Adrenal gland (tissue), 5 donors: ENCODE measurements at regions not wholly inside any gene's neighbourhood (a gene's known extent, or its start where the extent isn't known, plus 50 kb on each side); places are given as distances from the start of the nearest gene placed in this dataset.

Source experiments
- POLR2A ChIP-seq, 2 donors: fragments of 450-650 bp; IDR thresholded peaks; one replicate each; pipeline ENCODE4 v1.6.1; 2017; ENCODE audit warnings: antibody characterized with exemption in 2 of 2, mild to moderate bottlenecking in 2 of 2, moderate library complexity in 1 of 2
- TF ChIP-seq, protein P1 (sequence below), 6 experiments: fragments of 450-650 bp in 4 of 6; fragments of 200-600 bp in 2 of 6; sonication (generic) in 1 of 6; IDR thresholded peaks; 1 replicate in 5 of 6; 2 replicates in 1 of 6; pipeline versions ENCODE4 v1.5.1 to v1.8.0; 2016 to 2021; ENCODE audit warnings: antibody characterized with exemption in 6 of 6, mild to moderate bottlenecking in 2 of 6, moderate library complexity in 1 of 6
- donor health status: DM: no; HTN: no; CAD: no.

DNA sequence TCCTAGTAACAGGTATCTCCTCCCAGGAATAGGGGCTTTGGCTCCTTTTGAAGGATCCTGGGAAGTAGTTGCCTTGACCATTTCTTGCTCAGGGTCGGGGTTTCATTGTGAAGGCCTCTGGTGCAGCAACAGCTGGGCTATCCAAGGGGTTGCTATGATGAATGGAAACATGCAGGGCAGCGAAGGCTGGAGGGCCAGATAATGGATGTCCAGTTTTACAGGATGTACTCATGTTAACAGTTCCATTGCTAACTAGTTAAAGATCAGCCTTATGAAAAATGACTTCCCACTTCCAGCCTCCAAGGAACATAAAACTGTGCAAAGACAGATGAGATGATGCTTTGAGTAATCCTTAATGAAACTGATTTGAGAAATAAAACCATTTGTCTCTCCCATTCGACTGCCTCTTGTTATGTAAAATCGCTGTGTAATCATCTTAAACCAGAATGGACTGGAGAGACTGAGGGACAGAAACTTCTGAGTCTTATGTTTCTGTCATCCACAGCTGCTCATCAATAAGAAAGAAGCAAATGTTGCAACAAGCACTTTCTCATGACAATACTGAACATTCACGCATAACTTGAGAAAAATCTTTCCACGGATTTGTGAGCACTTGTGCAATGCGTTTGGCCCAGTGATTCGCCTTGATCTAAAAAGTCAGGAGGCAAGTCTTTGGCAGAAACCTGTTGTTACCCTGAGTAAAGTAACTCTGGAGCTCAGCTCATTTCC lies 473.5 kb upstream of the RGMA start:
- TF ChIP-seq, protein P1, sequence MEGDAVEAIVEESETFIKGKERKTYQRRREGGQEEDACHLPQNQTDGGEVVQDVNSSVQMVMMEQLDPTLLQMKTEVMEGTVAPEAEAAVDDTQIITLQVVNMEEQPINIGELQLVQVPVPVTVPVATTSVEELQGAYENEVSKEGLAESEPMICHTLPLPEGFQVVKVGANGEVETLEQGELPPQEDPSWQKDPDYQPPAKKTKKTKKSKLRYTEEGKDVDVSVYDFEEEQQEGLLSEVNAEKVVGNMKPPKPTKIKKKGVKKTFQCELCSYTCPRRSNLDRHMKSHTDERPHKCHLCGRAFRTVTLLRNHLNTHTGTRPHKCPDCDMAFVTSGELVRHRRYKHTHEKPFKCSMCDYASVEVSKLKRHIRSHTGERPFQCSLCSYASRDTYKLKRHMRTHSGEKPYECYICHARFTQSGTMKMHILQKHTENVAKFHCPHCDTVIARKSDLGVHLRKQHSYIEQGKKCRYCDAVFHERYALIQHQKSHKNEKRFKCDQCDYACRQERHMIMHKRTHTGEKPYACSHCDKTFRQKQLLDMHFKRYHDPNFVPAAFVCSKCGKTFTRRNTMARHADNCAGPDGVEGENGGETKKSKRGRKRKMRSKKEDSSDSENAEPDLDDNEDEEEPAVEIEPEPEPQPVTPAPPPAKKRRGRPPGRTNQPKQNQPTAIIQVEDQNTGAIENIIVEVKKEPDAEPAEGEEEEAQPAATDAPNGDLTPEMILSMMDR (IDR thresholded peaks at IDR 0.05) = no peak
- TF ChIP-seq POLR2A (IDR thresholded peaks at IDR 0.05) = no peak
